SK-MEL-5 (cell line): ENCODE measurements at regions not wholly inside any gene's neighbourhood (a gene's known extent, or its start where the extent isn't known, plus 50 kb on each side); places are given as distances from the start of the nearest gene placed in this dataset.

Source experiments
- DNase-seq: peaks from one replicate; pipeline ENCODE4 v3.0.0-alpha.2; 2016; ENCODE audit warnings: low read depth, low spot score
- in situ Hi-C: cut with HindIII; loops from 2 replicates; pipeline ENCODE4 v1.10.0; 2016; ENCODE audit warnings: low sequenced_read_pairs, high pct_unique_total_duplicates, low pct_unique_long_range_greater_than_20kb

DNA sequence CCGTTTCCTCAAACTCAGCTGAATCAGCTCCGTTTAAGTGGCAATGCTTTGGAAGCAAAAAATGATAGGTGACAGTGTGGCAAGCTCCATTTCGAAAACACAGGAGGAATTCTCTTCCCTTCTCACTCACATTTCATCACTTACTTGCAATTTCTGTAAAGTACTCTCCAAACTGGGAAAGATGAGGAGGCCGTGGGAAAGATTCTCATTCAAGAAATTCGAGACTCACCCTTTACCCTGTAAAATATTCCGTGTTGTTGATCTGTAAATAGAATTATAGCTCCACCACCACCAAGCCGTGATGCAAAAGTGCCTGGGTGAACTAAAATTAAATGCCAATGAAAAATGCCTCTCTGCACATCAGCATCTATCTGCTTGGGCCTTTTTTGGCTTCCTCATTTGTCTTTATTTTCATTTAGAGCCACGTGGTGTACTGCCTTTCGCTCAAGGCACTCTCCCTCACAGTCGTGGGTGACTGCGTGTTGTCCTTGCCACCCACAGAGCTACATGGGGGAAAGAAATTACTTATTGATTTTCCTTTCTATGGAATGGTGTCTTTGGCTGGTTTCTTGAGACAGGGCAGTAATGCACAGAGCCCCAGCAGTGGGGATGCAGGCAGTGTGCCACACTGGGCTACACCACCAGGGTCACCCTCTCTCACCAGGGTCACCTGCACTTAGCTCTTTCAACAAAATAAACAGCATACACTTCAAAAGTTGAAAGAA lies 289.3 kb upstream of the TAS2R1 start:
- DNase-seq = no peak
- in situ Hi-C loops = no loop called here

DNA sequence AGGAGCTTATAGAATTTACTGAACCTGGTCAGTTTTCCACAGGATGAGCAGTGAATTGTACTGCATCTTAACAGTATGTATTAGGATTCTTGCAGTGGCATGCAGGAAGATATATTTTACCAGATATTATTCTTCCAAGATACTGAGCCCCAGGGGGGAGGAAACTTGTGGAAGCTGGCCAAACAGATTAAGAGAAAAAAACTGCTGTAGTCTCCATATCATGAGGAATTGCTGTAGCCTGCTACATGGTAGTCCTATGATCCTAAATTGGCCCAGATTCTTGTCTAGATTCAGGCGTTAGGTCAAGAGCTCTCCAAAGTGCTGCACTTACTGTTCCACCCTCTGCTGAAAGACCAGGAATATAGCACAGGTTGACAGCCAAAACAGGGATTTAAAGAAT lies 275.5 kb upstream of the TAS2R1 start:
- no peak for DNase-seq
- in situ Hi-C loops = no loop called here

DNA sequence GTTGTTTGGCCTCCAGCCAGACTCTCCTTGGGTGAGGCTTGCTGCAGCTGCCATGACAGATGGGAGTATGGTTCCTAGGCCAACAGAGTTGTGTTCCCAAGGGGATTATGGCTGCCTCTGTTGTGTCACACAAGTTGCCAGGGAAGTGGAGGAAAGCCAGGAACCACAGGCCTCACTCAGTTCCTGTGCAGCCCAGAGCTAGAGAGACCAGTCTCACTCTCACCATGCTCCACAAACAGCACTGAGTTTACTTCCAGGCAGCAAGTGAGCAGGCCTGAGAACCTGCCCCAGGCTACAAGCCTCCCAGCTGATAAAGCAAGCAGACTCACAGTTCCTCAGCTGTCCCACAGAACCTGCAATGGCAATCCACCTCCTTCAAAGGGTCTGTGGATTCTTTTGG lies 273.6 kb upstream of the TAS2R1 start:
- in situ Hi-C loops = no loop called here
- DNase-seq = no peak

DNA sequence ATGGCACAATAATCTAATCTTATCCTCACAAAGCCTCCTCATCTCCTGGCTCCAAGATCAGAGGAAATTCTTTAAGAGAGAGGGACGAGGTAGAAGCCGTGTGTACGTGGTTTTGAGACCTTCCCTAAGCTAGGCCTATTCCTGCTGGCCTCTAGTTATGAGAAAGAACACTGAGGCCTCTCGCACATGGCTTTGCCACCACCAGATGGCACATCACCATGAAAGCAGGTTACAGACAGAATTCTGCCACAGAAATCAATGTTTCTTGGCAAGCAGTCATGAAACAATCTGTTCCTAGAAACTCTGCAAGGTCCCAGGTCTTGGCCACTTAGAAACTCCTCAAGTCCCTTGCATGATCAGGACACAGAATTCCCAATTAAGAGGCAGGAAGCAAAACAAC lies 268.2 kb upstream of the TAS2R1 start:
- in situ Hi-C loops = no loop called here
- DNase-seq = peak; percentile 70

DNA sequence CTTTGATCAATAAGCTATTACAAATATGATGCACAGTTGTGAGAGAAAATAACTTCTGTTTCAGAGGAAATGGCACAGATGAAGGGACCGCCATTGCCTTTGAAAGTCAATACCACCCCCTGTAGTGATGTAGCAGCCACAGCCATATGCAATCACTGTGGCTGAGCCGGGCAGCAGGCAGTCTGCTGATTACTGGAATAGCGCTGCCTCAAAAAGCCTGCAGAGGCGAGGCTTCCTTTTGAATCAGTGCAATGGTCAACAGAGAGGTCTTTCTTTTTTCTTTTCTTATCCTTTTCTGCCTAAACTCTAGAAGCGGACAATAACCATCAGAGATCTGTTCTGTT lies 265.1 kb upstream of the TAS2R1 start:
- DNase-seq = no peak
- in situ Hi-C loops = no loop called here

DNA sequence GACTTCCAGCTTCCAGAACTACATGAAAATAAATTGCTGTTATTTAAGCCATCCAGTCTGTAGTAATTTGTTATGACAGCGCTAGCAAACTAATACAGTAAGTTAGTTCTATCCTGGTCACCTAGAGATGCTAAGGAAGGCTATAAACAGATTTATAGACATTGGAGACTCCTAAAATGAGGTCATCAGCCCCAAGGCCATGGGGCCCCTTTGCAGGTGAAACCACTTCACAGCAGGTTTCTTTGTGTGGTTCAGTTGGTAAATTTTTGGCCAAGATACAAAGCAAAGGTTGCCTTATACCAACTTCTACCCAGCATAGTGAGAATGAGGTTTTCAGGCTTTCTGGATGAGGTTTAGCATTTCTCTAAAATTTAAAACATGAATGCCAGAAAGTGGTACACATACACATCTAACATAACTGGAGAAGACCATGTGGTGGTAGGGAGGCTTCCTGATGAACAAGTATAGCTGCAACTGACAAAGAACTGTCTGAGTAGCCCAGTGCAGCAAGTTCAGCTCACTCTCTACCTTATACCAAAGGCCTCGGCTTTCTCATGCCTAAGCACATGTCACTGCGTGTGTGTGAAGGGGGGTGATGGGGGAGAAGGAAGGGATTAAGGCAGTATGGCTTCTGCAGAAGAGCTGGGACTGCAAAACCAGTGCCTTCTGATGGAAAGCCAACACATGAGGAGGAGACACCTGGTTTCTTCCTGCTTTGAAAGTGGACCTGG lies 264.6 kb upstream of the TAS2R1 start:
- in situ Hi-C loops = no loop called here
- no peak for DNase-seq

DNA sequence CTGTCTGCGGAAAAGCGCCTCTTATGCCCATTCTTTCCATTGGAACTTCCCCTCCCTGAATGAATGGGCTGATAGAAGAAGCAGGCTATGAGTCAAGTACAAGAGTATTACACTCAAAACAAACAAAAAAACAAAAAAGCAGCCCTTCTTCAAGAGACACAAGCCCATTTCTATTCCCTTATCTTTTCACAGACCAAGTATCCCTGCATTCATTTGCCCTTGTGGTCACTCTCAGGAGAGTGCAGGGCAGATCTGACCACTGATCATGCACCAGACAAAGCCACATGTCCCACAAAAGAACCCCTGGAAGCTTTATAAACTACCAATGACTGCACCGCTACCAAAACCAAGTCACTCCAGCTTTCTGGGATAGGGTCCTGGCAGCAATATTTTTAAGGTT lies 262.5 kb upstream of the TAS2R1 start:
- in situ Hi-C loops = no loop called here
- peak; percentile 16 for DNase-seq

DNA sequence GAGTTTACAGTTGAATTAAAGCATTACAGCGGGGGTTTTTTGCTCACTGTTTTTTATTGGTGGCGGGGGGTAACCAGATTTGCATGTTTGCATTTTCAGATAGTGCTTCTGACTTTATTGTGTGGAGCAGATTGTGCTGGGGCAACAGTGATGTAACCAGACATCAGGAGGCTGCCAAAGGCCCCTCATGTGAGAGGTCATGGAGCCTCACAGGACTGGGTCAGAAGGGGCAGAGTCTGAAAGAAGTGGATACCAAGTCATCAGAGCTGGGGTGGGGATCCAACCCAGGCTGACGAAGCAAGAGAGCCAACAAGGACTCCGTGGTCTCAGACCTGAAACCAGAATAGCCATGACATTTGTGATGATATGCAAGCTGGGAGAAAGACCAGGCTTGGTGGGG lies 259.4 kb upstream of the TAS2R1 start:
- DNase-seq = no peak
- in situ Hi-C loops = no loop called here

DNA sequence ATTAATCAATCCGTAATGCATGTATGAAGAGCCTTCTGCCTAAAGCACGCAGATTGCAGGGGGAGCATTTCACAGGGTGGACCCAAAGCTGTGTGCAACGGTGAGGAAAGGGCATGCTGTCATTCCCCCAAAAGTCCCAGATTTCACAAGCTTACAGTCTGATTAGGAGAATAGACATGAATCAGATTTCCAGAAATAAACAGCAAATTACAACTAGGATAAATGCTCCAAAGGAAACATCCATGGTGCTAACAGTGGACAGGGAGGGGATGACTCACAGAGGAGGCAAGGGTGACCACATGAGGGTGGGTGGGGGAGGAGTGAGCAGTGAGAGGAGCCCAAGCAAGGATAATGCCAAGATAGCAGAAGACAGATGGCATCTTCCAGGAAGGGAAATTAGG lies 258.4 kb upstream of the TAS2R1 start:
- in situ Hi-C loops = no loop called here
- no peak for DNase-seq

DNA sequence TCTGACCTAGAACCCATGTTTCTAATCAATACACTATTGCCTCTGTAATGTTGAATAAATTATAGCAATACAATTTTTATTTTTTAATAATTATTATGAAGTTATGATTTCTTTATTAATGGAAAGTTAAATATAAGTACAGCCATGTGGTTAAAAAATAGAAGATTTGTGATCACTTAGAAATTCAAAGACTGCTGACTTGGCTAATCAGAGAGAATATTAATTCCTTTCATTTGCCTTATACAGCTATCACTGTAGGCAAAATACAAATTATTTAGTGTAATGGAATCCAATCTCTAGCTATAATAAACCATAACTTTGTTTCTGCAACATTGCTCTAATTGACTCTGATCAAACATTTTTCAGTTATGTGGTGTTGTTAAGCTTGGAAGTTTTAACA lies 255.0 kb upstream of the TAS2R1 start:
- in situ Hi-C loops = no loop called here
- no peak for DNase-seq

DNA sequence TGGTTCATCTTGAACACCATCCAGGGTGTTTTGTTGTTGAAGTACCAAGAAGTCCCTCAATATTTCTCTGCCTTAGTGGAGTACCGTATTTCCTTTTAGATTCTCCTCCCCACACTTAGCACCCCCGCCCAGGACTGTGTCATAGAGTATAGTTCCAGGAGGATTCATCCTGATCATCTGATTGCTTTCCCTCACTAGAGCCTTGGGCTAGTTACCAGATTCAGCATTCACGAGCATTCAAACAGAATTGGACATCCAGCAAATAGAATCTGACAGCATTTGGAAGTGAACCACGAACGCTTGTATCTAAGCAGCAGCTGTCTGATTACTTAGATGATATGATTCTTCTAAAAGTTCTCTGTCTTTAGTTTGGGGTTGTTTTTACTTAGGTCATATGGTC lies 248.1 kb upstream of the TAS2R1 start:
- in situ Hi-C loops = no loop called here
- no peak for DNase-seq

DNA sequence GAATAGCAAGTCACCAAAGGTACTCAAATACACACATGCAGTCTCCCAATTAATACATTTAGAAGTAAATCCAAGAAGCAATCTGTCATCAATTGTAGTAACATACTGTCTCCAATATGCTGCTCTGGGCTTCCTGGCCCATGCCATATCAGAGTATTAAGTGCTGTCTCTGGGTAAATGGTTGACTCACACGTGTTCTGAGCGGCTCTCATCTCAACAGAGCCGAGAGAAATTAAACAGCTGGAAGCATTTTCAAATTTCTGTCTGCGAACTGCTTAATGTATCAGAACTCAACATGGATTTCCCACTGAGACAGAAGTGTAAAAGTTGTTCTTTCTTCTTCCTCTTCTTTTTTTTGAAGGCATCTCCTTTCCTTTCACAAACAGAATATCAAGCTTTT lies 247.3 kb upstream of the TAS2R1 start:
- DNase-seq = no peak
- in situ Hi-C loops = no loop called here

DNA sequence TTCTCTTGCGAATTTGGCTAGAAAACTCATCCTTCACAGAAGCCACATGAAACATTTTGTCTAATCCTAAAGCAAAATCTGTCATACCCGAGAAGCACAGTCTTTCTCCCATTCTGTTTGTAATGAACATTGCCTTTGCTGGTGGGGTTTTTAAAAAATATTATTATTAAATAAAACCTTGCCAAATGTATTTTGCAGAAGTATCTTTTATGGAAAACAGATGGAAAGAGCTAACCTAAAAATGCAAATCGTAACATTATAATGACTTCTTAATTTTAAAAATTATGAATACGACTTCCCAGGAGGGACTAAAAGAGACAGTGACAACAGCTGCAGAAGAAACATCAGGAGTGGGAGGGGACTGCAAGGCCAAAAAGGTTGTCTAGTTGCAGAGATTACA lies 246.3 kb upstream of the TAS2R1 start:
- no peak for DNase-seq
- in situ Hi-C loops = no loop called here

DNA sequence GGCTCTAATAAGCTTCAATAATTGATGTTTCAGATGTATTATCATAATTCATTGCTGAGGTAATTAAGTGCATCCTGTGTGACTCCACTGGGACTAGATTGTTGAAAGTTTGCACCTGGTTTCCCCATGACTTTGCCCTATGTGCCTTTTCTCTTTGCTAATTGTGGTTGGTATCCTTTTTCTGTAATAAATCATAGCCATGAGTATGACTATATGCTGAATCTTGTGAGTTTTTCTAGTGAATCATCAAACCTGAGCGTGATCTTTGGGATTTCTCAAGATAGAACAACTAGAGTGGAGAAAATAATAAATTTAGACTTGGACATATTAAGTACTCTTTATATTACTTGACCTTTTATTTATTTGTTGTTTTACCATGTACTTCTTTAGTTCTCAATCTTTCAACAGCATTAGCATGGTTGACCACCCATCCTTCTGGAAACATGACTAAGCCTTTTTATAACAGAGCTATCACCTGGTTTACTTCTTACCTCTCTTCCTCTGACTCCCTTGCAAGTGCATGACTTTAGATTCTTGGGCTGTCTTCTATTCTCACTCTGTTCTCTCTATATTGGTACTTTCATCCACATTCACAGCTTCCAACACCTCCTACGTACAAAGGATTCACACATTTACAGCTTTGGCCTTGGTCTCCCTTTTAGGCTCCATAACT lies 239.6 kb upstream of the TAS2R1 start:
- in situ Hi-C loops = no loop called here
- DNase-seq = no peak

DNA sequence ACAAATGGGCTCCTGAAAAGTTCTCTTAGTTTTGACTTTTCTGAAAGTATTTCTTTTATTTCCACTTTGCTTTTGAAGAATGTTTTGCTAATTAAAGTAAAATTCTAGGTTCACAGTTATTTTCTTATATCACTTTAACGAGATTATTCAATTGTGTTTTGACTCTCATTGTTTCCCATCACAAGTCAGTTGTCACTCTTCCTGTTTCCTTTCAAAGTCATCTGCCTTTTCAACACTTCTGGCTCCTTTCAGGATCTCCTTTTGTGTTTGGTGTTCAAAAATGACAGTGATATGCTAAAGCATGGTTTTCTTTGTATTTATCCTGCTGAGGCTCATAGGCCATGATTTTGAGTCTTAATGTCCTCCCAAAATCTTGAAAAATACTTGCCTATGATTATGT lies 235.4 kb upstream of the TAS2R1 start:
- in situ Hi-C loops = no loop called here
- no peak for DNase-seq

DNA sequence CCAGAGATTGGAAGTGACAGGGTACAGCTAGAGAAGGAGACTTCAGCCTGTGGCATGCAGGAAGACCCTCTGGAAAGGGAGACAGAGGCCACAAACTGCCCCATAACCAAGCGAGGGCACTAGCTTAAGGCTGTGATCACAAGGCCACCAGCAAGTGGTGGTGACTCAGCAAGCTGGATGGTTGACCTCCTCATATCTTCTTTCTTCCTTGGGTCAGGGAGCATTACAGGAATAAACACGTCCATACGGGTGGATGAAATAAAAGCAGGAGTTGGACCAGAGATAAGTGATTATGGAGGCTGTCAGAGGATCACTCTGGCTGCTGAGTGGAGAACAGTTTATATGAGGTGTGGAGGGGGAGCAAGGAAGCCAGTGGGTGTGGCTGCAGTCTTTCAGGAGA lies 234.6 kb upstream of the TAS2R1 start:
- DNase-seq = no peak
- in situ Hi-C loops = no loop called here

DNA sequence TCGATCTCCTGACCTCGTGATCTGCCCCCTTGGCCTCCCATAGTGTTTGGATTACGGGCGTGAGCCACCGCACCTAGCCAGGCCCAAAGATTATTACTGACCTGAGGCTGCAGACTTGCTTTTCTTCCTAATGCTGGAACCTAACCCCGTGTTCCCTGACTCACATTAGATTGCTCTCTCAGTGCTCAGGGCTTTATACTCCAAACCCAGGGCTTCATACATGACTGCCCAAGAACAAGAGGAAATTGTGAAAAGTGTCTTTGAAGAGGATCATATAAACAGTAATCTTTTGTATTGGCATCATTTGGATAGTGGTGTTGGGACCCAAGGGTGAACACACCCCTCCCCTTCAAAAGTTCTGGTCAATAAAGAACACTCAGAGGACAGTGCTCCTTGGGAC lies 233.3 kb upstream of the TAS2R1 start:
- DNase-seq = no peak
- in situ Hi-C loops = no loop called here

DNA sequence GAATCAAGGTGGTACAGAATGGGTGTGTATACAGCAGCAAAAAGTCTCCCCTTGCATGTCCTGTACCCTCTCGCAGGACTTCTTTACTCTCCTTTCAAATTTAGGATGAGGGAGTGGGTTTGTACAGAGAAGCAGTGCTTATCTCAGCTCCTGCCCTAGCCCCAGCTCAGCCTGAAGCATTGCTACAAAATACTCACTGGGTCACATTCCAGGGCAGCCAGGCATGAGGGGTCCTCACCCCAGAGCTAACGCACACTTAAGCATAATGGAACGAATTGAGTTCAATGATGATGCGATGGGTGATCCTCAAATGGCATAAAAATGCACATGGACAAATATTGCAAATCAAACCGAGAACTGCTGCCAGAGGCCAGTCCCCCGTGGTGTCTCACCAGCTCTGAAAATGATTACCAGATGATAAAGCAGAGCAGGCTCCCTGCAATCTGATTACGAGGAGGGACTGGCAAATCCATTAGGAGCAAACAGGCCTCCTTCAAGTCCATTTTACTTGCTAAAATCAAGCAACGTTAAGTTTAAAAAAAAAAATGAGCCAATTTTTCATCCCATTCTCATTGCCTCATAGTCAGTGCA lies 231.6 kb upstream of the TAS2R1 start:
- DNase-seq = no peak
- in situ Hi-C loops = no loop called here

DNA sequence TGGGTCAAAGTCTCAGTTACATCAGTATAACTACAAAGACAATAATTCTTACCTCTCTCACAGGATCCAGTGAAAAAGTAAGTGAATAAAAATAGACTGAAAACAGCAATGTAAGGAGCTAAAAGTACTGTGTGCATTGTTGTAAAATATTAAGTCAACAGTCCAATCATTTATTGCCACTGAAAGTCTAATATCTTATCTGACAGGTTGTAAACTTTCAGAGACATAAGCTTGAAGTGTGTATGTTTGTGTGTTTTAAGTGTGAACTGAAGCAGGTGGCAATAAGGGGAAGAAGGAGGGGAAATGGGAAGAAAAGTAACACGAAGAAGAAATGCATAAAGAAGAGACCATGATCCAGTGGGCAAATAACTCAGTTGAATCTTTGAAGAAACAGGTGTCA lies 229.7 kb upstream of the TAS2R1 start:
- in situ Hi-C loops = no loop called here

More for the DNA sequence above, 229.7 kb upstream of the TAS2R1 start:
- DNase-seq = no peak
